Occipital lobe (tissue), 1 donor: ENCODE measurements at regions not wholly inside any gene's neighbourhood (a gene's known extent, or its start where the extent isn't known, plus 50 kb on each side); places are given as distances from the start of the nearest gene placed in this dataset.

Experiments
- DNase-seq: peaks from one replicate; lab custom pipeline; 2025; lab: John Stamatoyannopoulos, UW

GRCh38 chr13:111555268-111555808 lies 234.9 kb downstream of the TEX29 start:
- DNase-seq, result no peak

- no peak for DNase-seq
Observed at GRCh38 chr13:111555903-111556302, 235.5 kb downstream of the TEX29 start.

GRCh38 chr13:111556496-111556895 lies 236.1 kb downstream of the TEX29 start:
- no peak for DNase-seq

DNA sequence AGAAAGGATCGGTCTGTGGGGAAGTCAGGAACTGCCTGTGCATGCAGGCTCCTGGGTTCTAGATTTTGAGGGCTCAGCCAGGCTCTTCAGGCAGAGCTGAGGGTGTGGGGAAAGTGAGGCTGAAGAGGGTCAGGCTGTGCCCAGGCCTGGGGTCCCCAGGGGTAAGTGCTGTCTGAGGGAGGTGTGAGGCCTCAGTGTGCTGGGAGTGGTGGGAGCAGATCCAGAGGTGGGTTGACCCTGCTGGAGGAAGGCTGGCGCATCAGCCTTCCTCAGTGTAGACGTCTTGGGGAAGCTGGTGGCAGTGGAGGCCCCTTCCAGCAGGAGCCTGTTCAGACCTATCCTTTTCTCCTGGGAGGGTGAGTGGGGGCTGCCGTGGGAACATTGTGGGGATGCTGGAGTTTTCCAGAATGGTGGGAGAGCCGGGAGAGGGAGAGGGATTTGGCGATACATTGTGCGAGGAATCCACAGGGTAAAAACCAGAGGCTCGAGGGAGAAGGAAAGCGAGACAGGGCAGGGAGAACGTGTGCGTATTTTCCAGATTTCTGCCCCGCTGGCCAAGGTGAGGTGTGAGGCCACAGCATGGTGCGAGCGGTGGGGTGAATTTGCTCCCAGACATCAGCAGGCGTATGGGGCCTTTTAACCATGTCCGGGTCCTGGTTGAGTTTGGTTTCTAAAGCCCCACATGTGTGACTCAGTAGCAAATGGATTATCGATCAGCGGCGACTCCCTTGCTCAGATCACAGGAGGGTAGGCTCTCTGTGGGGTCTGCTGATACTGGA lies 237.7 kb downstream of the TEX29 start:
- DNase-seq, result no peak

GRCh38 chr13:111558700-111559088 lies 238.3 kb downstream of the TEX29 start:
- no peak for DNase-seq

GRCh38 chr13:111559612-111560403 lies 239.4 kb downstream of the TEX29 start:
- no peak for DNase-seq

DNA sequence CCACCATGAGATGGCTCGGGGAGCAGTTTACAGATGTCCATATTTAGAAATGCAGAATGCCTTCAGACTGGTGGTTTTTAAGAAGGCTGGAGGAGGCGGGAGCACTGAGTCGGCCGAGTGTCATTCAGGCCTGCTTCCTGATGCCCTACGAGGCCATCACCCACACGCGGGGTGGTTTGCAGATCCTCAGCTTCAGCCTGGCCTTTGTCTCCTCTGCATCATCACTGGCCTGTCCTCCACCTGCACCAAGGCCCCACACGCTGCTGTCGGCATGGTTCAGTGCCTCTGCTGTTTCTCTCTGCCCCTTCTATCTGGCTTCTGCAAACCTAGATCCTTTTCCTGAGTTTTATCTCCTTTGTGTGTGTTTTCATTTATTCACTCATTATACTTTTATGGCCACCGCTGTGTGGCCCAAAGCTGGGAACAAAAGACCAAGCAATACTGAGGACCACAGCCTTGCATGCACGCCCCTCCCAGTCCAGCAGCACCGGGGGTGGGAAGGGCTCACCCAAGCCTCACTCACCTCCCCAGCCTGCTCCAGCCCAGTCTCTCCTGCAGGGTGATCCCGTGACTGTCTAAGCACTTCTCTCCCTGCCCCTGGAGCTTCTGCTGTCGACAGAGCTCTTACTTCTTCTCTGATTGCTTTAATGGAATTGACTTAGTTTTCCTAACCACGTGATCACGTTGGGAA lies 240.8 kb downstream of the TEX29 start:
- no peak for DNase-seq

GRCh38 chr13:111562716-111563115 lies 242.3 kb downstream of the TEX29 start:
- no peak for DNase-seq

- DNase-seq, result no peak
Observed at GRCh38 chr13:111564606-111565005, 244.2 kb downstream of the TEX29 start.

DNA sequence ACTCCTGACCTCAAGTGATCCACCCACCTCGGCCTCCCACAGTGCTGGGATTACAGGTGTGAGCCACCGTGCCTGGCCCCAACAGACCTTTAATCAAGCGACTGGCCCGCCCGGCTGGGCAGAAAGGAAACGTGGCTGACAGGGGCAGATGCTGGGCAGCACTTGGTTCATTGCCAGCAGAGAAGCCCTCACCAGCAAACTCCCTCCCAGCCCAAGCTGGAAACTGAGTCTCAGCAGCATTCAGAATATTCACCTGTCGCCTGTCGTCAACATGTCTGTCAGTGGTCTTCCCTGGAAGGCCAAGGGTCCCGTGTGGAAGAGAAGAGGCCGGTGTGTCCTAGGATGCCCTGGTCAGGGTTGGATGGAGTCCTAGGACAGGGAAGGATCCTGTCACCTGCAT lies 245.0 kb downstream of the TEX29 start:
- DNase-seq, result no peak

- DNase-seq, result no peak
Observed at GRCh38 chr13:111566567-111566966, 246.1 kb downstream of the TEX29 start.

- DNase-seq, result no peak
Observed at GRCh38 chr13:111567637-111568036, 247.2 kb downstream of the TEX29 start.

GRCh38 chr13:111568290-111568689 lies 247.8 kb downstream of the TEX29 start:
- no peak for DNase-seq

DNA sequence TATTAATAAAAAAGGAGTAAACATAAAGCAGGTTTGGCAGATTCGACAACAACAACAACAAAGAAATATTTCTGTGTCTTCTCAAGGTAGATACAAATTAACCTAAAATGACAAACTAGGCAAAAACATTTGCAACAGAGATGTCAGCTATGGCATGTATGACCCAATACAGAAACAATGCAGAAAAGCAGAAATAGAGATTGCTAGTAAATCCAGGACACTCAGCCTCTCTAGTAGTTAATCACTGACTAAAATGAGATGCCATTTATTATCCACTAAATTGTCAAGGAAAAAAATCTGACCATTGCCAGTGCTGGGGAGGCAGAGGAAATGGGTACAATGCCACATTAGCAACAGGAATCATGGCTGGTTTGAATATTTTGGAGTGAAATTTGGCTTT lies 250.5 kb downstream of the TEX29 start:
- DNase-seq, result no peak

DNA sequence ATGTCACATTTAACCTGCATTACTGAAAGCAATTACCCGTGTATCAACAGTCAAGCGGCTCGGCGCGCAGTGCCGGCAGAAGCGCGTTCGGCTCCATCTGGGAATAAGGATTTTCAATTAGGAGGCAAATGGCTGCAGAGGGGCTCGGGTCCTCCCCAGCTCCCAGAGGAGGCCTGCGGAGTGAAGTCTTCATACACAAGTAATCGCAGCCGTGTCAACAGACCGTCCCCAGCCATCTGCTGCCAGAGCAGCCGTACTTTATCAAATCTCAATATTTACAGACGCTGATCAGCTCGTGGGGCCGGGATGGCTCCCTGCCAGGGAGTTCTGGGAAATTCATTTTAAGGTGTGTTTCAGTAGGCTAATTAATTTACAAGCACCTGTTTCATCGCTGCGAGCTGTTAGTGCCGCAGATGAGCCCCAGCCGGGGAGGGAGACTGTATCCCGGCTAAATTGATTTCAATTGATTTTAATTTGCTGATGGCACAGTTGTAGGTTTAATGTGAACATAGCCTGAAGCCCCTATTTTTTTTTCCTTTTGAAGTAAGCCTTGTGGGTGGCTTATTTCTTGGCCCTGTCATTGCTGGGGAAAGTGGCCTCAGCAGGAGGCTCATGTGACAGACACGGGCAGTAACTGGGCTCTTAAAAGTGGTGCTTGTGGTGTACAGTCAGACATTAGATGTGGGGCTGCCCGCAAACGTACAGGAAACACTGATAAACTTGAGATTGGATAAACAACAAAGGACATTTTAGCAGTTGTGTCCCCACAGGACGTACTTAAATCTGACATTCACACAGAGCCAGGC lies 252.7 kb downstream of the TEX29 start:
- no peak for DNase-seq

- no peak for DNase-seq
Observed at GRCh38 chr13:111573801-111574200, 253.4 kb downstream of the TEX29 start.

DNA sequence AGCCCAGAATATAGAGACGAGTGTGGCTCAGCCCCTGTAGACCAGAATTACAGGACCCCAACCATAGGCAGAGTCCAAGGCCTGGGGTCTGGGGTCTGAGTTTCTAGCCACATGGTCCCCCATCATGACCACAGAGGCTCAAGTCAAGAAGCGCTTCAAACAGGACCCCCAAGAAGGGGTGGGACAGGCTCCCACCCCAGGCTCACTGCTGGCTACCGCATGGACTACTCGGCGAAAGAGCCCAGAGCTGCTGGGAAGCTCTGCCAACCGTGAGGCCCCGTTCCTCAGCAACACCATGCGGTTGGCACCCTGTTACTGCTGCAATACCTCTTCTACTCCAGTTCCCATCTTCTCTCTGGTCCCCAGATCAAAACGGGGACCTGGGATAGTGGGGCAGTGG lies 254.8 kb downstream of the TEX29 start:
- DNase-seq, result no peak

- DNase-seq, result no peak
Observed at GRCh38 chr13:111575719-111576118, 255.3 kb downstream of the TEX29 start.

GRCh38 chr13:111577208-111577828 lies 256.9 kb downstream of the TEX29 start:
- no peak for DNase-seq

GRCh38 chr13:111577956-111578605 lies 257.6 kb downstream of the TEX29 start:
- no peak for DNase-seq
